Thyroid gland (tissue), 4 donors: ENCODE measurements at regions not wholly inside any gene's neighbourhood (a gene's known extent, or its start where the extent isn't known, plus 50 kb on each side); places are given as distances from the start of the nearest gene placed in this dataset.

Source experiments
- DNase-seq, 2 donors: peaks; one replicate each; pipeline ENCODE4 v3.0.0-alpha.2; 2019
- H3K27ac ChIP-seq, 3 donors: fragments of 200-600 bp; sonication (generic); 1 replicate in 2 of 3; 2 replicates in 1 of 3; pipeline ENCODE4 v1.5.1; 2016 to 2019; ENCODE audit warnings: mild to moderate bottlenecking in 1 of 3, moderate library complexity in 1 of 3
- H3K27me3 ChIP-seq: fragments of 200-600 bp; sonication (generic); one replicate; pipeline ENCODE4 v1.5.1; 2019
- H3K36me3 ChIP-seq, 2 donors: fragments of 200-600 bp; sonication (generic); one replicate each; pipeline ENCODE4 v1.5.1; 2016 to 2019
- H3K4me1 ChIP-seq, 2 donors: fragments of 200-600 bp; sonication (generic); one replicate each; pipeline ENCODE4 v1.5.1; 2017 to 2019
- H3K4me3 ChIP-seq, 3 donors: fragments of 200-600 bp; sonication (generic); replicated peaks in 1 of 3; 1 replicate in 2 of 3; 2 replicates in 1 of 3; pipeline ENCODE4 v1.5.1; 2016; ENCODE audit warnings: mild to moderate bottlenecking in 1 of 3
- H3K9me3 ChIP-seq: fragments of 200-600 bp; sonication (generic); one replicate; pipeline ENCODE4 v1.5.1; 2017
- CTCF ChIP-seq, 6 experiments: fragments of 200-600 bp in 3 of 6; fragments of 450-650 bp in 3 of 6; sonication (generic) in 3 of 6; IDR thresholded peaks; one replicate each; pipeline ENCODE4 v1.5.1; 2016 to 2019; ENCODE audit warnings: antibody characterized with exemption in 6 of 6, mild to moderate bottlenecking in 2 of 6, inconsistent platforms in 1 of 6, moderate library complexity in 1 of 6
- POLR2A ChIP-seq, 2 donors: fragments of 450-650 bp; IDR thresholded peaks; one replicate each; pipeline ENCODE4 v1.6.1; 2017; ENCODE audit warnings: antibody characterized with exemption in 2 of 2, mild to moderate bottlenecking in 2 of 2, moderate library complexity in 1 of 2
- WGBS, 2 donors: methylation state at CpG; one replicate each; pipeline ENCODE4 v1.1.5; 2017; 5-methylcytosine and 5-hydroxymethylcytosine counted together
- intact Hi-C: fragments of 100-400 bp; cut with DNase I; formaldehyde crosslinking; loops from one replicate; pipeline ENCODE4 v1.15.1; 2023

- H3K36me3 ChIP-seq: no peaks in the 10 kb centered on the region
These were observed 458.5 kb downstream of the GPAM start for GRCh38 chr10:111725050-111725449.

GRCh38 chr10:111732166-111732785 lies 451.3 kb downstream of the GPAM start:
- DNase-seq: no peak
- WGBS, 2 donors: 55 to 62% methylated on average over 1 of the region's 1 CpG
- intact Hi-C loops: no loop called here

More at GRCh38 chr10:111725050-111725449, 458.5 kb downstream of the GPAM start:
- intact Hi-C loops: no loop called here
- no peaks in the 10 kb centered on the region for H3K27me3 ChIP-seq
- H3K4me3 ChIP-seq: no peak overlapping the region
- H3K9me3 ChIP-seq: no peaks in the 10 kb centered on the region
- no peak overlapping the region for H3K27ac ChIP-seq
- H3K4me1 ChIP-seq: no peaks in the 10 kb centered on the region
- DNase-seq: no peak
- TF ChIP-seq POLR2A (IDR thresholded peaks at IDR 0.05) (no peak), CTCF (IDR thresholded peaks at IDR 0.05) (no peak)

GRCh38 chr10:111739125-111739873 lies 444.3 kb downstream of the GPAM start:
- H3K4me1 ChIP-seq: no peaks in the 10 kb centered on the region
- H3K27me3 ChIP-seq: no peaks in the 10 kb centered on the region
- no peak for DNase-seq
- no peaks in the 10 kb centered on the region for H3K36me3 ChIP-seq
- no peaks in the 10 kb centered on the region for H3K9me3 ChIP-seq
- H3K27ac ChIP-seq: no peak overlapping the region
- intact Hi-C loops: no loop called here
- TF ChIP-seq POLR2A (IDR thresholded peaks at IDR 0.05): no peak
- TF ChIP-seq CTCF (IDR thresholded peaks at IDR 0.05): no peak
- 26 to 32% methylated on average over 6 of the region's 6 CpGs for WGBS, 2 donors
- no peak overlapping the region for H3K4me3 ChIP-seq

More at GRCh38 chr10:111732166-111732785, 451.3 kb downstream of the GPAM start:
- Histone ChIP-seq H3K27me3 (no peaks in the 10 kb centered on the region), H3K4me3 (no peak overlapping the region), H3K36me3 (no peaks in the 10 kb centered on the region), H3K4me1 (no peaks in the 10 kb centered on the region), H3K27ac (no peak overlapping the region), H3K9me3 (no peaks in the 10 kb centered on the region)
- TF ChIP-seq CTCF (IDR thresholded peaks at IDR 0.05): no peak
- no peak for TF ChIP-seq POLR2A (IDR thresholded peaks at IDR 0.05)

- TF ChIP-seq CTCF (IDR thresholded peaks at IDR 0.05) (no peak), POLR2A (IDR thresholded peaks at IDR 0.05) (no peak)
- 63 to 71% methylated on average over 1 of the region's 1 CpG for WGBS, 2 donors
- DNase-seq: no peak
- intact Hi-C loops: no loop called here
- no peaks in the 10 kb centered on the region for H3K27me3 ChIP-seq
- H3K4me3 ChIP-seq: no peak overlapping the region
- H3K9me3 ChIP-seq: no peaks in the 10 kb centered on the region
- no peaks in the 10 kb centered on the region for H3K36me3 ChIP-seq
- no peak overlapping the region for H3K27ac ChIP-seq
- no peaks in the 10 kb centered on the region for H3K4me1 ChIP-seq
These were observed 443.8 kb downstream of the GPAM start for GRCh38 chr10:111739874-111740139.

- intact Hi-C loops: no loop called here
- H3K36me3 ChIP-seq: no peaks in the 10 kb centered on the region
- TF ChIP-seq CTCF (IDR thresholded peaks at IDR 0.05) (no peak), POLR2A (IDR thresholded peaks at IDR 0.05) (no peak)
- H3K27ac ChIP-seq: no peak overlapping the region
- no peaks in the 10 kb centered on the region for H3K9me3 ChIP-seq
- DNase-seq: no peak
- H3K4me3 ChIP-seq: no peak overlapping the region
- no peaks in the 10 kb centered on the region for H3K27me3 ChIP-seq
- WGBS, 2 donors: 67 to 88% methylated on average over 2 of the region's 2 CpGs
- no peaks in the 10 kb centered on the region for H3K4me1 ChIP-seq
These were observed 437.6 kb downstream of the GPAM start for GRCh38 chr10:111745982-111746381.
